OCI-LY1 (cell line): ENCODE measurements at regions not wholly inside any gene's neighbourhood (a gene's known extent, or its start where the extent isn't known, plus 50 kb on each side); places are given as distances from the start of the nearest gene placed in this dataset.
"Not testable (repeated sequence)": the region's sequence is repeated elsewhere in the genome, so short reads cannot be mapped to it uniquely, and the experiment has no call there.

Source experiments
- H2AFZ ChIP-seq: fragments of 200-600 bp; sonication (generic), shearing (Covaris generic); 2 replicates; pipeline ENCODE4 v1.6.0; 2014; ENCODE audit warnings: antibody characterized with exemption, mild to moderate bottlenecking, low read length
- H3F3A ChIP-seq: fragments of 200-600 bp; sonication (generic), shearing (Covaris generic); 2 replicates; pipeline ENCODE4 v1.6.0; 2014; ENCODE audit warnings: mild to moderate bottlenecking, antibody characterized with exemption, low read length, moderate library complexity; ENCODE audit not compliant: insufficient read depth
- H3K27ac ChIP-seq: fragments of 200-600 bp; sonication (generic); 2 replicates; pipeline ENCODE4 v1.5.1; 2014; ENCODE audit warnings: low read length, mixed run types, mild to moderate bottlenecking, low read depth; ENCODE audit not compliant: poor library complexity, severe bottlenecking
- H3K27me3 ChIP-seq: fragments of 200-600 bp; sonication (generic); 2 replicates; pipeline ENCODE4 v1.6.0; 2014; ENCODE audit warnings: antibody characterized with exemption, mild to moderate bottlenecking, low read length, moderate library complexity; ENCODE audit not compliant: insufficient read depth
- H3K36me3 ChIP-seq: fragments of 200-600 bp; sonication (generic); 2 replicates; pipeline ENCODE4 v1.6.1; 2014; ENCODE audit warnings: mild to moderate bottlenecking, antibody characterized with exemption, low read length, moderate library complexity, mixed read lengths; ENCODE audit not compliant: insufficient read depth
- H3K4me1 ChIP-seq: fragments of 200-600 bp; sonication (generic); 2 replicates; pipeline ENCODE4 v1.5.1; 2014; ENCODE audit warnings: mild to moderate bottlenecking, low read length, moderate library complexity; ENCODE audit not compliant: insufficient read depth, severe bottlenecking
- H3K4me2 ChIP-seq: fragments of 200-600 bp; sonication (generic), shearing (Covaris generic); 2 replicates; pipeline ENCODE4 v1.6.1; 2014; ENCODE audit warnings: low read length
- H3K4me3 ChIP-seq: fragments of 200-600 bp; sonication (generic); 2 replicates; pipeline ENCODE4 v1.5.1; 2014; ENCODE audit warnings: low read length, low read depth, mild to moderate bottlenecking, mixed read lengths; ENCODE audit not compliant: poor library complexity, severe bottlenecking
- H3K79me2 ChIP-seq: fragments of 200-600 bp; shearing (Covaris generic); 2 replicates; pipeline ENCODE4 v1.6.1; 2016; ENCODE audit warnings: mixed run types, low read length, mixed read lengths; ENCODE audit not compliant: insufficient read depth
- H3K9ac ChIP-seq: fragments of 200-600 bp; sonication (generic), shearing (Covaris generic); 2 replicates; pipeline ENCODE4 v1.6.1; 2014; ENCODE audit warnings: mild to moderate bottlenecking, low read length, mixed read lengths
- H3K9me2 ChIP-seq: fragments of 200-600 bp; sonication (generic), shearing (Covaris generic); 2 replicates; pipeline ENCODE4 v1.6.1; 2014; ENCODE audit warnings: low read depth, mild to moderate bottlenecking, low read length, mixed read lengths
- H3K9me3 ChIP-seq: fragments of 200-600 bp; shearing (Covaris generic); 2 replicates; pipeline ENCODE4 v1.6.1; 2014; ENCODE audit warnings: low read length, mixed read lengths
- H4K20me1 ChIP-seq: fragments of 200-600 bp; sonication (generic), shearing (Covaris generic); 2 replicates; pipeline ENCODE4 v1.6.0; 2016; ENCODE audit warnings: mild to moderate bottlenecking, low read length; ENCODE audit not compliant: insufficient read depth
- EZH2 ChIP-seq: fragments of 200-600 bp; sonication (generic), shearing (Covaris generic); IDR thresholded peaks from 2 replicates; pipeline ENCODE4 v1.8.0; 2017; ENCODE audit warnings: borderline replicate concordance, mixed run types, mild to moderate bottlenecking, antibody characterized with exemption, low read length, moderate library complexity, mixed read lengths
- TF ChIP-seq, protein P1 (sequence below): fragments of 200-600 bp; sonication (generic), shearing (Covaris generic); IDR thresholded peaks from 2 replicates; pipeline ENCODE4 v1.5.1; 2017; ENCODE audit warnings: mild to moderate bottlenecking, antibody characterized with exemption, low read length, moderate library complexity, mixed read lengths

DNA sequence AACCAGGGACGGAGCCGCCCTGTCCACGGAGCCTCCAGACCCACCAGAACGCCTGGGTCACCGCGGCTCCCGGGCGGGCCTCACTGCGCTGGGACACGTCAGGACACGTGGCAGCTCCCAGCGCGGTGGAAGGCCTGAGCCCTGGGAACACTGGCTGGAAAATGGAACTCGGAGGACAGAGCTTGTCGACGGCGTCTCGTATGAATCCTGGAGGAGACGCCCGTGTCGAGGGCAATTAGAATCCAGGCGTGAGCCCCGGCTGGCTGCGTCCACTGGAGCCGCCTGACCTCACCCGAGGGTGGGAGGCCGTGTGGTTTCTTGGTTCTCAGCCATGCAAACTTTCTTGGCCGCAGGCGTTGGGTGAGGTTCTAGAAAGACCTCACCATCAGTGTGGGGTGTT is 173.9 kb downstream of the LAT start:
- TF ChIP-seq EZH2, result no peak
- TF ChIP-seq, protein P1, sequence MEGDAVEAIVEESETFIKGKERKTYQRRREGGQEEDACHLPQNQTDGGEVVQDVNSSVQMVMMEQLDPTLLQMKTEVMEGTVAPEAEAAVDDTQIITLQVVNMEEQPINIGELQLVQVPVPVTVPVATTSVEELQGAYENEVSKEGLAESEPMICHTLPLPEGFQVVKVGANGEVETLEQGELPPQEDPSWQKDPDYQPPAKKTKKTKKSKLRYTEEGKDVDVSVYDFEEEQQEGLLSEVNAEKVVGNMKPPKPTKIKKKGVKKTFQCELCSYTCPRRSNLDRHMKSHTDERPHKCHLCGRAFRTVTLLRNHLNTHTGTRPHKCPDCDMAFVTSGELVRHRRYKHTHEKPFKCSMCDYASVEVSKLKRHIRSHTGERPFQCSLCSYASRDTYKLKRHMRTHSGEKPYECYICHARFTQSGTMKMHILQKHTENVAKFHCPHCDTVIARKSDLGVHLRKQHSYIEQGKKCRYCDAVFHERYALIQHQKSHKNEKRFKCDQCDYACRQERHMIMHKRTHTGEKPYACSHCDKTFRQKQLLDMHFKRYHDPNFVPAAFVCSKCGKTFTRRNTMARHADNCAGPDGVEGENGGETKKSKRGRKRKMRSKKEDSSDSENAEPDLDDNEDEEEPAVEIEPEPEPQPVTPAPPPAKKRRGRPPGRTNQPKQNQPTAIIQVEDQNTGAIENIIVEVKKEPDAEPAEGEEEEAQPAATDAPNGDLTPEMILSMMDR, result no peak
- no peak overlapping the region for H3K4me2 ChIP-seq
- H3K9me3 ChIP-seq, result no peaks in the 10 kb centered on the region
- H4K20me1 ChIP-seq, result no peaks in the 10 kb centered on the region
- no peaks in the 10 kb centered on the region for H3K79me2 ChIP-seq
- no peaks in the 10 kb centered on the region for H3F3A ChIP-seq
- H3K27ac ChIP-seq, result no peak overlapping the region
- no peak overlapping the region for H3K9ac ChIP-seq
- H3K4me1 ChIP-seq, result no peaks in the 10 kb centered on the region
- no peaks in the 10 kb centered on the region for H3K9me2 ChIP-seq
- H3K36me3 ChIP-seq, result no peaks in the 10 kb centered on the region
- H3K27me3 ChIP-seq, result no peaks in the 10 kb centered on the region
- H2AFZ ChIP-seq, result no peak overlapping the region
- H3K4me3 ChIP-seq, result no peak overlapping the region

DNA sequence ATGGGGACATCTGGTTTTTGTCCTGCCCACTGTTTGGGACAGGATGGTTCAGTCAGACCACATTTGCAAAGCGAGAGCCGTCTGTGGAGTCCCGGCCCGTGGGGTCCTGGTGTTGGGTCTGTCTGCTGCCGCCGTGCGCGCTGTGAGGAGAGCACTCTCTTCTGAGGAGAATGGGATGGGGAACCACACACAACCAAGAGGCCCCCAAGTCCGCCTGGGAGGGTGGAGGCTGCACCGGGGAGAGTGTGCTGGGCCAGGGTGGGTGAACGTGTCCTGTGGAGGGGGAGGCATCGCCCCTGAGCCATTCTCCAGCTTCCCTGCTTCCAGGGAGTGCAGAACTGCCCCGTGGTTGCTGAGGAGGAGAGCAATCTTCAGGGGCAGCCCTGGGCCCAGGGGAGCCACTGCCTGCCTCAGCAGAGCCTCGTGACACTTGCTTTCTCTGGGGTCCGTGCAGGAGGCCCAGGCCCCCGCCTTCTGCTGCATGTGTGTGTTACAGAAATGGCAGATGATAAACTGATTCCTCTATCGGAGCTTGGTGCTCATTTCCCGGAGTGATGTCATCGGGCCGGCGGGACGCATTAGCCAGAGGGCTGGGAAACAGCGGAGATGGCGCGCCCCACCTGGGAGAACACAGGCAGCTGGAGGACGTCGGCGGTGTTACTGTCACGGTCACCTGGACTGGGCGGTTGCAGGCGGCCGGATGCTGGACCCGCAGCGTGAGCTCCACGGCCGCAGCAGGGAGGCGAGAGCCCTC is 173.4 kb downstream of the LAT start:
- not testable (repeated sequence) for H3K27ac ChIP-seq

DNA sequence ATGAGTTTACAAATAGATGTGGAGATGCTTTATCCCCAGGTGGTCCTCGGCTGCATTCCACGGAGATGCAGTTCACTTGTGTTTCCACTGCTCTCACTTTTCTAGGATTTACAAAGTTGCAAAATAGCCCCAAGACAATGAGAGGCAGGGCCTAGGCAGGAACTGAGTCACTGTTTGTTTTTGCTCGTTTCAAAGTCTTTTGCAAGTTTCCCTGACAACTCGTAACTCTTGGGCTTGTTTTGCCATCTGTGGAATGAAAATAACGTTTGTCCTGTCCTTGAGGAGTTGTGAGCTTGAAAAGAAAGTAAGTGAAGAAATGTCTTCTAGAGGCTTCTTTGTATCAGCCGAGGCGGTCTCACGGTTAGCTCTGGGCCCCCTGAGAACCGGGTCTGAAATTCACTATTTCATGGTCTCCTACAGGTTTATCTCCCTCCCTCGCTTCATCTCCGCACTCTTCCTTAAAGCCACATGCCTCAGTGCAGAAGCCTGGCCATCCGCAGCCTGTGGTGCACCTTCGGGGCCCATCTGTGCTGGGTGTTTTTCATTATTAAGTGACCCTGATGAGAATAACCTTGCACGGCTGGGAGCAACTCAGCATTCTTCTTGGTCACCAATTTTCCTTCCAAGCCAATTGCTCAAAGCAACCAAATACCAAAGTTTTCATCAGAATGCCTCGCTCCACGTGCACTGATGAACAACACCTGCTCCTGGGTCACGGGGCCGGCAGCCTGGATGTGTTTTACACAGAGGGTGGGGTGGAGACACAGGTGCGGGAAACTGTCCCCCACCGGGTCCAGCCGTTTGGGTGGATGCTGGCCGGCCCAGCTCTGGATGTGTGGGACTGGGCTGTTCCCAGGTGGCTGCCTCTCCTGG is 172.4 kb downstream of the LAT start:
- H3K4me3 ChIP-seq, H3K27me3 ChIP-seq, H3K9me2 ChIP-seq, H3K4me1 ChIP-seq, H2AFZ ChIP-seq, H3K36me3 ChIP-seq, H3F3A ChIP-seq, H3K9me3 ChIP-seq, H3K9ac ChIP-seq, H4K20me1 ChIP-seq, H3K79me2 ChIP-seq, H3K27ac ChIP-seq, H3K4me2 ChIP-seq: not testable (repeated sequence)

More for the DNA sequence above, 173.4 kb downstream of the LAT start:
- H3K9ac ChIP-seq, H3K9me2 ChIP-seq, H3K36me3 ChIP-seq, H3K9me3 ChIP-seq, H2AFZ ChIP-seq, H4K20me1 ChIP-seq, H3K4me2 ChIP-seq, H3K27me3 ChIP-seq, H3K4me3 ChIP-seq, H3K4me1 ChIP-seq, H3K79me2 ChIP-seq, H3F3A ChIP-seq: not testable (repeated sequence)

DNA sequence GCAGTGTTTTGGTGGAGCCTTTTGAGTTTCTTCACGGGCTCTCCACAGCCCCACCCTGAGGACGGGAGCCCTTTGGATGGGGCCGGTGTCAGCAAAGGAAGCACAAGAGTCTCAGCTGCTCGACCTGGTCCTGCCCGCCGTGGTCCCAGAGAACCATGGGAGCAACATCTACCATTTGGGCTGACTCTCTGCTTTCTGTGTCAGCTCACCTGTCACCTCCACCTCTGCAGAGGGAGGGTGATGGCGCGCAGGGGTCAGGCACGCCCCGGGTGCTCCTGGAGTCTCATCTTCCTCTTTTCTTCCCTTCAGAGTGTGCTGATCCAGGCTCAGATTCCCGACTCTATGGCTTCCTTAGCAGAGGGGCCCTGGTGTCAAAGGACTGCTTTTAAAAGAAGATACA is 171.7 kb downstream of the LAT start:
- Histone ChIP-seq H4K20me1 (no peaks in the 10 kb centered on the region), H2AFZ (no peak overlapping the region), H3K9me2 (no peaks in the 10 kb centered on the region), H3K27ac (no peak overlapping the region), H3K36me3 (no peaks in the 10 kb centered on the region), H3K27me3 (no peaks in the 10 kb centered on the region), H3K79me2 (no peaks in the 10 kb centered on the region), H3K4me3 (no peak overlapping the region), H3K4me1 (no peaks in the 10 kb centered on the region), H3F3A (no peaks in the 10 kb centered on the region), H3K4me2 (no peak overlapping the region), H3K9ac (no peak overlapping the region), H3K9me3 (no peaks in the 10 kb centered on the region)
- TF ChIP-seq, protein P1, result no peak
- TF ChIP-seq EZH2, result no peak

DNA sequence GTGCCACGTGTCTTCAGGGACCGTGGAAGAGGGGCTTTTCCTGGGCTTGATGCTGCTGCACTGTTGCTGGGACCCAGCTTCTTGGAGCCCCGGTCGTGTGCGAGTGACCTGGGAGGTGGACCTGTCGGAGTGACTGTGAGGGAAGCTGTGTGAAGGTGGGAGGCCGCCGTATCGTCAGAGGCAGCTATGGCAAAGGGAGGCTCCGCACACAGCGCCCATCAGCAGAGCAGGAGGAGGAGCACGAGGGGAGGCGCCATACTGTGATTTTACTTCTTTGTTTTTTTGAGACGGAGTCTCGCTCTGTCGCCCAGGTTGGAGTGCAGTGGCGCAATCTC is 171.0 kb downstream of the LAT start:
- not testable (repeated sequence) for H2AFZ ChIP-seq, H3K27ac ChIP-seq, H4K20me1 ChIP-seq, H3K4me1 ChIP-seq, H3K4me3 ChIP-seq, H3K36me3 ChIP-seq, H3K27me3 ChIP-seq, H3K9ac ChIP-seq, H3F3A ChIP-seq, H3K4me2 ChIP-seq, H3K9me2 ChIP-seq, H3K9me3 ChIP-seq, H3K79me2 ChIP-seq
